Thymus (tissue), 11 donors: ENCODE measurements at regions not wholly inside any gene's neighbourhood (a gene's known extent, or its start where the extent isn't known, plus 50 kb on each side); places are given as distances from the start of the nearest gene placed in this dataset.
A peak's percentile ranks its signal among the peaks of the same experiment; 100 is the strongest.
"Not testable (repeated sequence)": the region's sequence is repeated elsewhere in the genome, so short reads cannot be mapped to it uniquely, and the experiment has no call there.

Source experiments
- DNase-seq, 9 donors: peaks; one replicate each; pipeline ENCODE4 v3.0.0-alpha.2; 2013; ENCODE audit warnings: low spot score in 9 of 9, low read depth in 6 of 9, missing footprints in 1 of 9
- H3K27ac ChIP-seq, 2 donors: one replicate each; pipeline ENCODE4 v1.5.1; 2013; ENCODE audit warnings: control low read depth in 1 of 2, low read depth in 1 of 2, low read length in 1 of 2, mild to moderate bottlenecking in 1 of 2, moderate library complexity in 1 of 2
- H3K27me3 ChIP-seq, 2 donors: one replicate each; pipeline ENCODE4 v1.5.1; 2013; ENCODE audit warnings: low read length in 1 of 2; ENCODE audit not compliant: control insufficient read depth in 2 of 2, insufficient read depth in 1 of 2
- H3K36me3 ChIP-seq, 2 donors: one replicate each; pipeline ENCODE4 v1.5.1; 2013; ENCODE audit warnings: low read length in 1 of 2, mild to moderate bottlenecking in 1 of 2, moderate library complexity in 1 of 2; ENCODE audit not compliant: control insufficient read depth in 2 of 2, insufficient read depth in 2 of 2
- H3K4me1 ChIP-seq, 2 donors: one replicate each; pipeline ENCODE4 v1.5.1; 2013; ENCODE audit warnings: low read length in 2 of 2; ENCODE audit not compliant: control insufficient read depth in 2 of 2, insufficient read depth in 2 of 2
- H3K4me3 ChIP-seq, 2 donors: one replicate each; pipeline ENCODE4 v1.5.1; 2013; ENCODE audit warnings: low read length in 2 of 2, control low read depth in 1 of 2, mild to moderate bottlenecking in 1 of 2
- H3K9me3 ChIP-seq, 2 donors: one replicate each; pipeline ENCODE4 v1.5.1; 2013; ENCODE audit warnings: low read length in 1 of 2, mild to moderate bottlenecking in 1 of 2; ENCODE audit not compliant: control insufficient read depth in 2 of 2, insufficient read depth in 1 of 2
- WGBS: extraction: QIAGEN DNeasy Blood & Tissue Kit; methylation state at CpG from one replicate; pipeline ENCODE4 v1.1.7; 2013; 5-methylcytosine and 5-hydroxymethylcytosine counted together
- donor health status: healthy.

GRCh38 chr15:38638811-38639210 lies 74.2 kb upstream of the RASGRP1 start:
- peak; percentile 68 to 94 (median 82) for DNase-seq
- no peaks in the 10 kb centered on the region for H3K36me3 ChIP-seq
- H3K27ac ChIP-seq: peak overlapping the region; percentile 91 to 93
- no peak overlapping the region for H3K4me3 ChIP-seq
- H3K27me3 ChIP-seq: no peaks in the 10 kb centered on the region
- H3K4me1 ChIP-seq: peaks cover 52 to 69% of the 10 kb centered on the region in 2 donors
- no peaks in the 10 kb centered on the region for H3K9me3 ChIP-seq
- 4% methylated on average over 4 of the region's 4 CpGs for WGBS

GRCh38 chr15:38642689-38643270 lies 78.2 kb upstream of the RASGRP1 start:
- H3K4me3 ChIP-seq: no peak overlapping the region
- H3K36me3 ChIP-seq: no peaks in the 10 kb centered on the region
- peaks cover 0 to 3% of the 10 kb centered on the region in 2 donors for H3K9me3 ChIP-seq
- H3K27ac ChIP-seq: peak overlapping the region; percentile 15 to 81
- WGBS: 67% methylated on average over 3 of the region's 3 CpGs
- peak in 1 of 9 donors; percentile 74 for DNase-seq
- no peaks in the 10 kb centered on the region for H3K27me3 ChIP-seq
- peaks cover 37 to 54% of the 10 kb centered on the region in 2 donors for H3K4me1 ChIP-seq

- H3K27me3 ChIP-seq, H3K9me3 ChIP-seq, DNase-seq, H3K27ac ChIP-seq, H3K36me3 ChIP-seq, H3K4me3 ChIP-seq: not testable (repeated sequence)
- WGBS: 98% methylated on average over 3 of the region's 3 CpGs
- H3K4me1 ChIP-seq: peaks cover 31 to 46% of the 10 kb centered on the region in 2 donors
Observed at GRCh38 chr15:38644353-38644752, 79.7 kb upstream of the RASGRP1 start.

DNA sequence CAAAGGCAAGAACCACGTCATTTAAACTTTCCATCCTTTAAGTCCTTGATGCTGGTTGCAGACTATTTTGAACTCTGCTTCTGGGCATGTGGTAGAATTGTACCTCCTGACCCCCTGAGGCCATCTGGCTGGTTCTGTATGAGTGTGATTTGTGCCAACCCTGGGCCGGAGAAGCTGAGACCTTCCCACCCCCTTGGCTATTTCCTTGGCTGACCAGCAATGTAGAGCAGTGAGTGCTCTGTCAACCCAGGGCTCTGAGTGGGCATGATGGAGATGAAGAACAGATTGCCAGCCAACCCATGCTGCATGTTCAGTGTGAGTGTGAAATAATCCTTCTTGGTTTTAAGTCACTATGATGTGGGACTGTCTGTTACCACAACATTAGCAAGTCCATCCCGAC lies 82.1 kb upstream of the RASGRP1 start:
- peaks cover 36 to 53% of the 10 kb centered on the region in 2 donors for H3K4me1 ChIP-seq
- WGBS: 90% methylated on average over 3 of the region's 3 CpGs
- no peaks in the 10 kb centered on the region for H3K27me3 ChIP-seq

GRCh38 chr15:38647683-38648082 lies 83.1 kb upstream of the RASGRP1 start:
- H3K27ac ChIP-seq: no peak overlapping the region
- peaks cover 43 to 52% of the 10 kb centered on the region in 2 donors for H3K4me1 ChIP-seq
- H3K4me3 ChIP-seq: no peak overlapping the region
- no peaks in the 10 kb centered on the region for H3K36me3 ChIP-seq
- no peaks in the 10 kb centered on the region for H3K27me3 ChIP-seq
- peaks cover 0 to 3% of the 10 kb centered on the region in 2 donors for H3K9me3 ChIP-seq
- no peak for DNase-seq

More for the DNA sequence above, 82.1 kb upstream of the RASGRP1 start:
- no peak for DNase-seq
- H3K9me3 ChIP-seq: peaks cover 0 to 3% of the 10 kb centered on the region in 2 donors
- no peak overlapping the region for H3K27ac ChIP-seq
- H3K4me3 ChIP-seq: no peak overlapping the region
- H3K36me3 ChIP-seq: no peaks in the 10 kb centered on the region

- Histone ChIP-seq H3K4me1 (peaks cover 47 to 55% of the 10 kb centered on the region in 2 donors), H3K9me3 (peaks cover 0 to 3% of the 10 kb centered on the region in 2 donors), H3K4me3 (no peak overlapping the region), H3K27me3 (no peaks in the 10 kb centered on the region), H3K27ac (no peak overlapping the region), H3K36me3 (no peaks in the 10 kb centered on the region)
- whole genome bisulfite sequencing: 94% methylated on average over 10 of the region's 10 CpGs
- no peak for DNase-seq
Observed at GRCh38 chr15:38648121-38648843, 83.7 kb upstream of the RASGRP1 start.

GRCh38 chr15:38650384-38650783 lies 85.8 kb upstream of the RASGRP1 start:
- H3K27ac ChIP-seq: peak overlapping the region; percentile 83 to 92
- DNase-seq: no peak
- peaks cover 48 to 63% of the 10 kb centered on the region in 2 donors for H3K4me1 ChIP-seq
- peak overlapping the region in 1 of 2 donors; percentile 3 for H3K4me3 ChIP-seq
- no peaks in the 10 kb centered on the region for H3K9me3 ChIP-seq
- H3K27me3 ChIP-seq: no peaks in the 10 kb centered on the region
- H3K36me3 ChIP-seq: no peaks in the 10 kb centered on the region

GRCh38 chr15:38650936-38651327 lies 86.3 kb upstream of the RASGRP1 start:
- 39% methylated on average over 1 of the region's 1 CpG for WGBS
- Histone ChIP-seq H3K4me1 (peaks cover 48 to 67% of the 10 kb centered on the region in 2 donors), H3K9me3 (no peaks in the 10 kb centered on the region), H3K27ac (peak overlapping the region; percentile 83 to 92), H3K4me3 (peak overlapping the region; percentile 3 to 6), H3K36me3 (no peaks in the 10 kb centered on the region), H3K27me3 (no peaks in the 10 kb centered on the region)
- DNase-seq: no peak

DNA sequence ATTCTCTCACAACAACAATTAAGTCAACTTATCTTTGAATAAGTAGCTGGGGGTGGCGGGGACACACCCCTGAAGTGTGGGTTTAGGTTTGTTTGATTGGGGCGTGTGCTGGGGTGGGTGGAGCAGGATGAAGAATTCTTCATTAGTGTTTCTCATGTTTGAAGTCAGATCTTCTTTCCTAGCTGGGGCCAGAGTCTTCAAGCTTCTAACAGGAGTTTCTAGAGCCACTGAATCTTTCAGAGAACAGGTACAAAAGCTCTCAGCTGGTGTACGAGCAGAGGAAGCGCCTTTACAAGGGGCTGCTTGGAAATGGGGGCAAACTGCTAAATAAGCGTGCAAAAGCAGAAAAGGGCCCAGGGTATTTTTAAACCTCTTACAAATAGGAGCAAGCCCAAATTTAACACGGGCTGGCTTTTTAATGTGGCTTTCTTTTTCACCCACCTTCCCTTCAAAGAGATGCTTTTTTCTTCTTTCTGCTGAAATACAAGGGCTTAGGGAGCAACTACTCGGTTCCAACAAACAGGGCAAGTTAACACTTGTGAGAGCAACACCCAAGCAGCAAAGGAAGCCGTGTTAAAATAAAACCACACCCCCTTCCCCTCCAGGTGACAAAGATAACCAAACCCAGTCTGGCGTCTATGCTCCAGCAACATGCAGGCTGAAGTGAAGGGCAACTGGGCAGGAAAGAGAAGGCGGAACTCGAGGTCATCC lies 86.9 kb upstream of the RASGRP1 start:
- no peaks in the 10 kb centered on the region for H3K9me3 ChIP-seq
- 4% methylated on average over 11 of the region's 11 CpGs for WGBS
- H3K4me3 ChIP-seq: peak overlapping the region; percentile 3 to 14
- H3K36me3 ChIP-seq: no peaks in the 10 kb centered on the region
- peaks cover 43 to 64% of the 10 kb centered on the region in 2 donors for H3K4me1 ChIP-seq
- H3K27ac ChIP-seq: peak overlapping the region; percentile 83 to 92
- no peaks in the 10 kb centered on the region for H3K27me3 ChIP-seq
- peak; percentile 75 to 98 (median 91) for DNase-seq
